HFFc6 (cell line): ENCODE measurements at regions not wholly inside any gene's neighbourhood (a gene's known extent, or its start where the extent isn't known, plus 50 kb on each side); places are given as distances from the start of the nearest gene placed in this dataset.

Source experiments
- DNase-seq: peaks from one replicate; pipeline ENCODE4 v3.0.0-alpha.2; 2018
- H3K27ac Mint-ChIP-seq: 2 replicates; pipeline ENCODE4 v1.8.0; 2020; ENCODE audit warnings: mild to moderate bottlenecking, mixed read lengths
- H3K27me3 Mint-ChIP-seq: 2 replicates; pipeline ENCODE4 v1.8.0; 2021; ENCODE audit warnings: mild to moderate bottlenecking, moderate library complexity, mixed read lengths; ENCODE audit not compliant: insufficient read depth
- H3K36me3 Mint-ChIP-seq: 2 replicates; pipeline ENCODE4 v1.8.0; 2021; ENCODE audit warnings: low read depth, mixed read lengths
- H3K4me1 Mint-ChIP-seq: 2 replicates; pipeline ENCODE4 v1.8.0; 2020; ENCODE audit warnings: low read depth, mixed read lengths
- H3K4me3 Mint-ChIP-seq: 2 replicates; pipeline ENCODE4 v1.8.0; 2020; ENCODE audit warnings: mild to moderate bottlenecking, moderate library complexity, mixed read lengths
- H3K9me3 Mint-ChIP-seq: 2 replicates; pipeline ENCODE4 v1.8.0; 2020; ENCODE audit warnings: mild to moderate bottlenecking, mixed read lengths
- TF ChIP-seq, protein P1 (sequence below): fragments of 200-600 bp; sonication (generic); IDR thresholded peaks from 2 replicates; pipeline ENCODE4 v1.5.0; 2021; ENCODE audit warnings: antibody characterized with exemption, mild to moderate bottlenecking

DNA sequence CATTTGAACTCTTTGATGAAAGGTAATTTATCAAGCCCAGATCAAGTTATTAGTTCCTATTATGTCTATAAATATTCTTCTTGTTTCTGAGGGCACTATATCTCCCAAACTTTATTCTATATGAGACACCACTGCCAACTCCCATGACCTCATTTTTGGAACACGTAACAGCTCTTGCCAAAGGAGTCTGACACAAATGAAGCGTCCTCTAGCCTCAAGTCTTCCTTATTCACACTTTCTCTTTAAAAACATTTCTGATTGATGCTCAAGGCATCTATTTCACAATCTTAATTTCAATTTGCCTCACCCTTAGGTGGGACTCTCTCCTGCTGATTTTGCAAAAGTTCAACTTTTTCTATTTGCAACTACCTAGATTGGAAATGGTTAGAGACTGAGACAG is 848.4 kb downstream of the GATA3 start:
- H3K4me3 Mint-ChIP-seq: no peak overlapping the region
- peaks cover 32% of the 10 kb centered on the region for H3K9me3 Mint-ChIP-seq
- no peak for DNase-seq
- no peaks in the 10 kb centered on the region for H3K27me3 Mint-ChIP-seq
- H3K36me3 Mint-ChIP-seq: no peaks in the 10 kb centered on the region
- TF ChIP-seq, protein P1, sequence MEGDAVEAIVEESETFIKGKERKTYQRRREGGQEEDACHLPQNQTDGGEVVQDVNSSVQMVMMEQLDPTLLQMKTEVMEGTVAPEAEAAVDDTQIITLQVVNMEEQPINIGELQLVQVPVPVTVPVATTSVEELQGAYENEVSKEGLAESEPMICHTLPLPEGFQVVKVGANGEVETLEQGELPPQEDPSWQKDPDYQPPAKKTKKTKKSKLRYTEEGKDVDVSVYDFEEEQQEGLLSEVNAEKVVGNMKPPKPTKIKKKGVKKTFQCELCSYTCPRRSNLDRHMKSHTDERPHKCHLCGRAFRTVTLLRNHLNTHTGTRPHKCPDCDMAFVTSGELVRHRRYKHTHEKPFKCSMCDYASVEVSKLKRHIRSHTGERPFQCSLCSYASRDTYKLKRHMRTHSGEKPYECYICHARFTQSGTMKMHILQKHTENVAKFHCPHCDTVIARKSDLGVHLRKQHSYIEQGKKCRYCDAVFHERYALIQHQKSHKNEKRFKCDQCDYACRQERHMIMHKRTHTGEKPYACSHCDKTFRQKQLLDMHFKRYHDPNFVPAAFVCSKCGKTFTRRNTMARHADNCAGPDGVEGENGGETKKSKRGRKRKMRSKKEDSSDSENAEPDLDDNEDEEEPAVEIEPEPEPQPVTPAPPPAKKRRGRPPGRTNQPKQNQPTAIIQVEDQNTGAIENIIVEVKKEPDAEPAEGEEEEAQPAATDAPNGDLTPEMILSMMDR: no peak
- H3K4me1 Mint-ChIP-seq: no peaks in the 10 kb centered on the region
- no peak overlapping the region for H3K27ac Mint-ChIP-seq

- Mint-ChIP-seq H3K27ac (no peak overlapping the region), H3K36me3 (no peaks in the 10 kb centered on the region), H3K4me3 (no peak overlapping the region), H3K4me1 (no peaks in the 10 kb centered on the region), H3K27me3 (no peaks in the 10 kb centered on the region), H3K9me3 (peaks cover 19% of the 10 kb centered on the region)
- no peak for DNase-seq
- TF ChIP-seq, protein P1: no peak
These were observed 853.5 kb downstream of the GATA3 start for GRCh38 chr10:8908013-8908412.

DNA sequence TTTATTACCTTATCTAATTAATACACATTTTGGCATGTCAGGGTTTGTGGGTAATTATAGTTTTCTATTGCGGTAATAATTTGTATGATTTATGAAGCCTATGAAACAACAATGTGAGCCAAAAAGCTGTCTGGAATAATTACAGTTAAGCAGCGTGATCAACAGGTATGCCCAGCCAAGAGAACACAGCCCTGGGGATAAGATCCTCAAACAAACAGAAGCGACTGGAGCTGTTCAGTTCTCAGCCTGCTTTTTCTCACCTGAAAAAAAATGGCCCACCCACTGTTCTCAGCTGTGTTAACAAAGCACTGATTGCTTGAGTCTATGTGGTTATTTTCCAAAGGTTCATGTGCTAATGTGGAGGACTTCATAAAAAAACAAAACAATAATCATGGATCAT is 855.8 kb downstream of the GATA3 start:
- H3K4me3 Mint-ChIP-seq: no peak overlapping the region
- no peak for DNase-seq
- no peaks in the 10 kb centered on the region for H3K4me1 Mint-ChIP-seq
- TF ChIP-seq, protein P1: no peak
- no peaks in the 10 kb centered on the region for H3K36me3 Mint-ChIP-seq
- peaks cover 5% of the 10 kb centered on the region for H3K9me3 Mint-ChIP-seq
- H3K27me3 Mint-ChIP-seq: no peaks in the 10 kb centered on the region
- H3K27ac Mint-ChIP-seq: no peak overlapping the region

- TF ChIP-seq, protein P1: no peak
- peaks cover 4% of the 10 kb centered on the region; the same call in 1 of the 2 replicates for H3K9me3 Mint-ChIP-seq
- no peak overlapping the region for H3K27ac Mint-ChIP-seq
- H3K4me1 Mint-ChIP-seq: no peaks in the 10 kb centered on the region
- no peaks in the 10 kb centered on the region for H3K36me3 Mint-ChIP-seq
- no peak overlapping the region for H3K4me3 Mint-ChIP-seq
- H3K27me3 Mint-ChIP-seq: no peaks in the 10 kb centered on the region
- no peak for DNase-seq
These were observed 856.5 kb downstream of the GATA3 start for GRCh38 chr10:8911032-8911431.

GRCh38 chr10:8912108-8912507 is 857.6 kb downstream of the GATA3 start:
- Mint-ChIP-seq H3K27me3 (no peaks in the 10 kb centered on the region), H3K9me3 (no peaks in the 10 kb centered on the region; the same call in 1 of the 2 replicates), H3K4me3 (no peak overlapping the region), H3K4me1 (no peaks in the 10 kb centered on the region), H3K27ac (no peak overlapping the region), H3K36me3 (no peaks in the 10 kb centered on the region)
- DNase-seq: no peak
- TF ChIP-seq, protein P1: no peak

DNA sequence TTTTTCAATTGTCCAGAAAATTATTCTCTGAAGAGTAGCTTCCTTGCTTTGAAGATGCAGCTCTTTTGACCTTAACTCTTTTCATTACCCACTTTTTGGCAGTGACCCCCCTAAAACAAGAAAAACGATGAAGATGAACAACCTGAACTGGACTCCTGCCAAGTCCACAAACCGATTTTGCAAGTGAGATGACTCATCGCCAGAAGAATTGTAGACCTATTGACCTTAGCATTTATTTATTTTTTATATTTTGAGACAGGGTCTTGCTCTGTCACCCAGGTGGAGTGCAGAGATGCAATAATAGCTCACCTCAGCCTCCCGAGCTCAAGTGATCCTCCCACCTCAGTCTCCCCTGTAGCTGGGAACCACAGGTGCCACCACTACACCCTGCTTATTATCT is 859.2 kb downstream of the GATA3 start:
- no peaks in the 10 kb centered on the region for H3K4me1 Mint-ChIP-seq
- no peak for DNase-seq
- TF ChIP-seq, protein P1: no peak
- no peaks in the 10 kb centered on the region for H3K36me3 Mint-ChIP-seq
- no peak overlapping the region for H3K27ac Mint-ChIP-seq
- H3K27me3 Mint-ChIP-seq: no peaks in the 10 kb centered on the region; the same call in 1 of the 2 replicates
- H3K4me3 Mint-ChIP-seq: no peak overlapping the region
- peaks cover 4% of the 10 kb centered on the region; the same call in 1 of the 2 replicates for H3K9me3 Mint-ChIP-seq
